GM12874 (cell line): ENCODE measurements at regions not wholly inside any gene's neighbourhood (a gene's known extent, or its start where the extent isn't known, plus 50 kb on each side); places are given as distances from the start of the nearest gene placed in this dataset.

Experiments used
- TF ChIP-seq, protein P1 (sequence below): IDR thresholded peaks from 2 replicates; pipeline ENCODE4 v1.5.1; 2011; ENCODE audit warnings: low read depth, mild to moderate bottlenecking, control low read depth, low read length, moderate library complexity; ENCODE audit not compliant: insufficient read depth

DNA sequence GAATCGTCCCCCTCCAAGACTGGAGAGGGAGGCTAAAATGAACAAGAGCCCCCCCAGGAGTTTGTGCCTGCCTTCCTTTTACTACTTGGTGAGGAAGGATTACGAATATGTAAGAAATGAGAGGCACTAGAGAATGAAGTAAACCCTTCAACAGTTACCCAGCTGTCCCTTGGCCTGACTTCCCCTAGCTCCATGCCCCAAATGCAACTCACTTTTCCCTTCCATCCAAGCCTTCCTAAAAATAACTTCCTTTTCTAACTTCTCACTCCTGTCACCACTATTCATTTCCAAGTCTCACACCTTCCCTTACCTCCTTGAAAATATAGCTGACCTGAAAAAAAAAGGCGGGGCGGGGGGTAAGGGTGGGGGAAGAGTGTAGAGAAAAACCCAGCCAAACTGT lies 96.6 kb upstream of the HNRNPU start:
- TF ChIP-seq, protein P1, sequence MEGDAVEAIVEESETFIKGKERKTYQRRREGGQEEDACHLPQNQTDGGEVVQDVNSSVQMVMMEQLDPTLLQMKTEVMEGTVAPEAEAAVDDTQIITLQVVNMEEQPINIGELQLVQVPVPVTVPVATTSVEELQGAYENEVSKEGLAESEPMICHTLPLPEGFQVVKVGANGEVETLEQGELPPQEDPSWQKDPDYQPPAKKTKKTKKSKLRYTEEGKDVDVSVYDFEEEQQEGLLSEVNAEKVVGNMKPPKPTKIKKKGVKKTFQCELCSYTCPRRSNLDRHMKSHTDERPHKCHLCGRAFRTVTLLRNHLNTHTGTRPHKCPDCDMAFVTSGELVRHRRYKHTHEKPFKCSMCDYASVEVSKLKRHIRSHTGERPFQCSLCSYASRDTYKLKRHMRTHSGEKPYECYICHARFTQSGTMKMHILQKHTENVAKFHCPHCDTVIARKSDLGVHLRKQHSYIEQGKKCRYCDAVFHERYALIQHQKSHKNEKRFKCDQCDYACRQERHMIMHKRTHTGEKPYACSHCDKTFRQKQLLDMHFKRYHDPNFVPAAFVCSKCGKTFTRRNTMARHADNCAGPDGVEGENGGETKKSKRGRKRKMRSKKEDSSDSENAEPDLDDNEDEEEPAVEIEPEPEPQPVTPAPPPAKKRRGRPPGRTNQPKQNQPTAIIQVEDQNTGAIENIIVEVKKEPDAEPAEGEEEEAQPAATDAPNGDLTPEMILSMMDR: no peak

DNA sequence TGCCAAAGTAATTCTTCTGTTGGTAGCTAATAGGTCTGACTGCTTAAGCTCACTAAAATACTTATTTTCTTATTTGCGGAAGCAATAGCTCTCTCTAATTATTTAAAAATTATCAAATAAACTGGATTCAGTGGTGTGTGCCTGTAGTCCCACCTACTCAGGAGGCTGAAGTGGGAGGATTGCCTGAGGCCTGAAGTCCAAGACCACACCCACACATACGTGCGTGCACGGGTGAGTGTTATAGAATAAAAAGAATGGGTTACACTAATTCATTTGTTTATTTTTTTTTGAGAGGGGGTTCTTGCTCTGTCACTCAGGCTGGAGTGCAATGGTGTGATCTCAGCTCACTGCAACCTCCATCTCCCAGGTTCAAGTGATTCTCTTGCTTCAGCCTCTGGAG lies 94.2 kb upstream of the HNRNPU start:
- TF ChIP-seq, protein P1: no peak

DNA sequence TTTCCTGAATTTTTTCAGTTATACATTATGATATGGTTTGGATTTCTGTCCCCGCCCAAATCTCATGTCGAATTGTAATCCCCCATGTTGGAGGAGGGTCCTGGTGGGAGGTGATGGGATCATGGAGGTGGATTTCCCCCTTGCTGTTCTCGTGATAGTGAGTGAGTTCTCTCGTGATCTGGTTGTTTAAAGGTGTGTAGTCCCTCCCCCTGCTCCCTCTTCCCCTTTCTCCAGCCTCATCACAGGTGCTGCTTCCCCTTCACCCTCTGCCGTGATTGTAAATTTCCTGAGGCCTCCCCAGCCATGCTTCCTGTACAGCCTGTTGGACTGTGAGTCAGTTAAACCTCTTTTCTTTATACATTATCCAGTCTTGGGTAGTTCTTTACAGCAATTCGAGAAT lies 93.2 kb upstream of the HNRNPU start:
- TF ChIP-seq, protein P1: no peak

DNA sequence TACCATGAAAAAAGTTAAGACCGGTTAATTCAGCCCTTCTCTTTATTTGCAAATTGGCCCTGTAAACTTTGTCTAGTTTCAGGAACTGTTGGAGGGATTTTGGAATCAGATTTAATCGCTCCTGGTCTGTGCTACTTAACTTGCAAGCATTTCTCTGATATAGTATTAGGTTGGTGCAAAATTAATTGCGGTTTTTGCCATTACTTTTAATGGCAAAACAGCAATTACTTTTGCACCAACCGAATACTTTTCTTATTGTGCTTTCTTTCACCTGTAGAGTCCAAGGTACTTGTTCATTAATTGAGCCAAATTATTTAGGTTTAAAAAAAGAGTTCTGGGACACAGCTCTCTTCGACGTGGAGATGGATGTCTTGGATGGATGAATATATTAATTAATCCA lies 92.8 kb upstream of the HNRNPU start:
- TF ChIP-seq, protein P1: no peak

DNA sequence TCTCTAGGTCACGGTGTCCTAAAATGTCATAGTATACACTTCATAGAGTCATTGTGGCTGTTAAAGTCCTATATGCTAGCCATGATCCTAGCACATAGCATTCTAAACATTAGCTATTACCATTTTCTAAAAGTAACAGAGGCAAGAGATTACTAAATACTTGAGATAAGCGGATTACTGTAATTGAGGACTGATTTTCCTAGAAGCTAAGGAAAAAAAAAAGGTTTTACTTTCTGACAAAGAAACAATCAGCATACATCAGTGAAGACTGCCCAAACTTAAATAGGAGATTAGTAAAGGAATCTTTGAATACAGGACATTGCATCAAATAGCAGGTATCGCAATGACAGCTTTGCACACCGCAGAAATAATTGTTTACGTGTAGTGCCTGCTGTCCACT lies 91.3 kb upstream of the HNRNPU start:
- TF ChIP-seq, protein P1: no peak

DNA sequence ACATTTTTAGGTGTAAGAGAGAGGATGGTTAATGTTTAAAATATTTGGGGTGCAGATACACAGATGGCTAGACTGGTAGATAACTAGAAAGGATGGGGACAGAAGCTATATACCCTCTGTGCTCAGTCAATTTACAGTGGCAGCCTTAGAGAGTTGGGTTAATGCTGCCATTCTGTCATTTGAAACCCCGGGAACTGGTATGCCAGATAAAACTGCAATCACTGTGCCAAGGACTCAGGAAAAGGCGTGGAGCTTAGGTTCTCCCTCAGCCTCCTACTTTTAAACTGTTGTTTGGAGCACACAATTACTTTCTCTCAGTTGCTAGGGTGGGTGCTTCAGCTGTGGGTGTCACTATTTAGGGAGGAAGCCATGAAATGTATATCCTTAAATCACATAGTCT lies 90.0 kb upstream of the HNRNPU start:
- TF ChIP-seq, protein P1: no peak

DNA sequence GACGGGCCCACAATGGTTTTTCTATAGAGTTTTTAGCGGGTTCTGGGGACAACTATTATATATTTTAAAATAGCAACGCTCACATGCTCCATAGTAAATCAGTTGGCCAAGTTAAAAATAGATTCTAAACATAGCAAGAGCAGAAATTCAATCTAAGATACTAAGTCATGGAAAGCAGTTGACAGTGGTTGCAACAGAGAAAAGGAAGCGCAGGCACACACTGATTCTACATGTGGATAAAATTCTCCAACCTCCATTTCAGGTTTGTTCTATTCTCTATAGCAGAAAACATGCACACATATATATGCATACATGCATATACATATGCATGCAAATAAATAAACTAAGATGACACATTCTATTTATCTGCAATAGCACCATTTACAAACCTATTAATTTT lies 89.6 kb upstream of the HNRNPU start:
- TF ChIP-seq, protein P1: no peak

DNA sequence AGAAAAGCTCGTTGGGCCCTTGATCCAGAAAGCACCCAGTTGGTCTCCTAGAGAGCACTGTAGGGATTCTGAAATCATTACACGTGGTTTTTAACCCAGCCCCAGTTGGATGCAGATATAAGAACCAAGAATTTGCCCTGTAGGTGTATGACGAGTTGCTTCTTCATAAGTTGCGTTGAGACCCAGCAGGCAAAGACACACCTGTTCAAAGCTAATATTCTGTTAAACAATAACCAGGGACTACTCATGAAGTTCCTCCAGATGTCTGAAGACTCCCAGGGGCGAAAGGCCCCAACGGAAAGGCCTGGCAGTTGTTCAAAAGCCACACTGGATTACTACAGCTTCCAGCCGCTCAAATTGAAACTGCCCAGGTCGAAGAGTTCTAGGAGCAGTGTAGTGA lies 88.6 kb upstream of the HNRNPU start:
- TF ChIP-seq, protein P1: no peak
